Smooth muscle cell (in vitro differentiated cells): ENCODE measurements at regions not wholly inside any gene's neighbourhood (a gene's known extent, or its start where the extent isn't known, plus 50 kb on each side); places are given as distances from the start of the nearest gene placed in this dataset.

Experiments
- DNase-seq: peaks from one replicate; lab custom pipeline; 2025; ENCODE audit not compliant: unreplicated experiment; lab: John Stamatoyannopoulos, UW
- H2AFZ ChIP-seq: fragments of 200-600 bp; sonication (generic); 2 replicates; pipeline ENCODE4 v1.6.0; 2016; ENCODE audit warnings: antibody characterized with exemption, low read depth, mild to moderate bottlenecking
- H3F3A ChIP-seq: fragments of 200-600 bp; sonication (generic); 2 replicates; pipeline ENCODE4 v1.6.0; 2017; ENCODE audit warnings: antibody characterized with exemption, low read depth
- H3K27ac ChIP-seq: fragments of 200-600 bp; sonication (generic); 2 replicates; pipeline ENCODE4 v1.5.1; 2016; ENCODE audit warnings: low read depth, mild to moderate bottlenecking
- H3K27me3 ChIP-seq: fragments of 200-600 bp; sonication (generic); 2 replicates; pipeline ENCODE4 v1.6.1; 2016; ENCODE audit warnings: low read depth, mild to moderate bottlenecking
- H3K36me3 ChIP-seq: fragments of 200-600 bp; sonication (generic); 2 replicates; pipeline ENCODE4 v1.5.1; 2016; ENCODE audit warnings: low read depth
- H3K4me1 ChIP-seq: fragments of 200-600 bp; sonication (generic); 2 replicates; pipeline ENCODE4 v1.5.1; 2016; ENCODE audit warnings: low read depth
- H3K4me2 ChIP-seq: fragments of 200-600 bp; sonication (generic); 2 replicates; pipeline ENCODE4 v1.6.0; 2016; ENCODE audit warnings: mild to moderate bottlenecking
- H3K4me3 ChIP-seq: fragments of 200-600 bp; sonication (generic); 2 replicates; pipeline ENCODE4 v1.5.1; 2016; ENCODE audit warnings: mild to moderate bottlenecking
- H3K79me2 ChIP-seq: fragments of 200-600 bp; sonication (generic); 2 replicates; pipeline ENCODE4 v1.6.0; 2016; ENCODE audit warnings: low read depth, mild to moderate bottlenecking
- H3K9ac ChIP-seq: fragments of 200-600 bp; sonication (generic); 2 replicates; pipeline ENCODE4 v1.6.0; 2016; ENCODE audit warnings: low read depth
- H3K9me3 ChIP-seq: fragments of 200-600 bp; sonication (generic); replicated peaks from 2 replicates; pipeline ENCODE4 v1.5.1; 2016; ENCODE audit warnings: low read depth
- H4K20me1 ChIP-seq: fragments of 200-600 bp; sonication (generic); 2 replicates; pipeline ENCODE4 v1.6.0; 2016; ENCODE audit warnings: low read depth
- CTCF ChIP-seq: fragments of 200-600 bp; sonication (generic); IDR thresholded peaks from 2 replicates; pipeline ENCODE4 v1.5.1; 2017; ENCODE audit warnings: borderline replicate concordance, mild to moderate bottlenecking, antibody characterized with exemption; ENCODE audit not compliant: insufficient read depth, poor library complexity, severe bottlenecking
- WGBS: methylation state at CpG from one replicate; pipeline ENCODE4 v1.1.7; 2016; ENCODE audit warnings: low lambda C conversion rate; 5-methylcytosine and 5-hydroxymethylcytosine counted together

DNA sequence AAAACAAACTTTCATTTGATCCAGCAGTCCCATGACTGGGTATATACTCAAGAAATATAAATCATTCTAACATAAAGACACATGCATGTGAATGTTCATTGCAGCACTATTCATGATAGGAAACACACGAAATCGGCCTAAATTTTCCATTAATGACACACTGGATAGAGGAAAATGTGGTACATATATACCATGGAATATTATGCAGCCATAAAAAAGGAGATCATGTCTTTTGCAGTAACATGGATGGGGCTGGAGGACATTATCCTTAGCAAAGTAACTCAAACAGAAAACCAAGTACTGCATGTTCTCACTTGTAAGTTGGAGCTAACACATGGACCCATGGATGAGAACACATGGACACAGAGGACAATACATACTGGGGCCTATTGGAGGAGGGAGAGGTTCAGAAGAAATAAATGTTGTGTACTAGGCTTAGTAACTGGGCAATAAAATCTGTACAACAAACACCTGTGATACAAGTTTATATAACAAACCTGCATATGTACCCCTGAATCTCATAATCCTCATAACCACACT lies 283.6 kb downstream of the LMO7 start:
- Histone ChIP-seq H3K9ac (no peak overlapping the region), H3K9me3 (no peaks in the 10 kb centered on the region), H3K4me3 (no peak overlapping the region), H3K36me3 (no peaks in the 10 kb centered on the region), H3K4me2 (no peak overlapping the region), H3K27me3 (no peaks in the 10 kb centered on the region), H3F3A (no peaks in the 10 kb centered on the region), H4K20me1 (no peaks in the 10 kb centered on the region), H3K79me2 (no peaks in the 10 kb centered on the region), H3K27ac (no peak overlapping the region), H3K4me1 (no peaks in the 10 kb centered on the region), H2AFZ (no peak overlapping the region)
- no peak for TF ChIP-seq CTCF
- WGBS = 92% methylated on average over 2 of the region's 2 CpGs
- DNase-seq = no peak

DNA sequence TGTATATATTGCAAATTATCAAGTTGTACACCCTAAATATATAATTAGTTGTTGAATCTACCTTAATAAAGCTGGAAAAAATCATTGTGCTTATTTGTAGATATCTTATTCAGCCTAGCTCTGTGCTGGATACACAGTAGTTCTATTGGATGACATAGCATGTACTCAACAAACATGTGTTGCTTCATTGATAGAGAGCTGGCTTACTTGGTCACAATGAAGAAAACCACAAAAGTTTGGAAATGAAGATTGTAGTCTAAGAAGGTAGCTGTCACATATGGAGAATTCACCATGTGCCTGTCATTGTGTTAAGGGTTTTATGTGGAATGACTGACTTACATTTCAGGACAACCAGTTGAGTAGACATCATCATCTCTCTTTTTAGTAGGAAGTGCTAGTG lies 278.9 kb downstream of the LMO7 start:
- H2AFZ ChIP-seq = no peak overlapping the region
- no peak for TF ChIP-seq CTCF

GRCh38 chr13:75913925-75914324 lies 277.8 kb downstream of the LMO7 start:
- H3K9me3 ChIP-seq = no peaks in the 10 kb centered on the region
- no peaks in the 10 kb centered on the region for H4K20me1 ChIP-seq
- peaks cover 5% of the 10 kb centered on the region for H3F3A ChIP-seq
- no peak overlapping the region for H3K4me3 ChIP-seq
- no peaks in the 10 kb centered on the region for H3K4me1 ChIP-seq
- no peaks in the 10 kb centered on the region for H3K27me3 ChIP-seq
- no peaks in the 10 kb centered on the region for H3K36me3 ChIP-seq
- no peak for DNase-seq
- H3K79me2 ChIP-seq = no peaks in the 10 kb centered on the region
- 97% methylated on average over 5 of the region's 5 CpGs for WGBS
- no peak overlapping the region for H3K9ac ChIP-seq
- no peak overlapping the region for H2AFZ ChIP-seq
- no peak overlapping the region for H3K27ac ChIP-seq
- no peak overlapping the region for H3K4me2 ChIP-seq
- no peak for TF ChIP-seq CTCF

More for the DNA sequence above, 278.9 kb downstream of the LMO7 start:
- Histone ChIP-seq H3K4me3 (no peak overlapping the region), H3K4me1 (no peaks in the 10 kb centered on the region), H3K9ac (no peak overlapping the region), H3K27ac (no peak overlapping the region), H3K27me3 (no peaks in the 10 kb centered on the region), H4K20me1 (no peaks in the 10 kb centered on the region), H3K9me3 (no peaks in the 10 kb centered on the region), H3F3A (peaks cover 5% of the 10 kb centered on the region), H3K36me3 (no peaks in the 10 kb centered on the region), H3K79me2 (no peaks in the 10 kb centered on the region), H3K4me2 (no peak overlapping the region)
- DNase-seq = no peak

GRCh38 chr13:75910591-75910990 lies 274.5 kb downstream of the LMO7 start:
- no peaks in the 10 kb centered on the region for H3K27me3 ChIP-seq
- H4K20me1 ChIP-seq = no peaks in the 10 kb centered on the region
- H3K9ac ChIP-seq = no peak overlapping the region
- H3K27ac ChIP-seq = no peak overlapping the region
- H3K36me3 ChIP-seq = no peaks in the 10 kb centered on the region
- H3K9me3 ChIP-seq = no peaks in the 10 kb centered on the region
- no peak for TF ChIP-seq CTCF
- no peaks in the 10 kb centered on the region for H3K4me1 ChIP-seq
- H3F3A ChIP-seq = peaks cover 5% of the 10 kb centered on the region
- no peak overlapping the region for H3K4me3 ChIP-seq
- WGBS = 49% methylated on average over 2 of the region's 2 CpGs
- H3K79me2 ChIP-seq = no peaks in the 10 kb centered on the region
- H2AFZ ChIP-seq = peak overlapping the region; percentile 48
- H3K4me2 ChIP-seq = no peak overlapping the region
- no peak for DNase-seq
